HG02588 (cell line): ENCODE measurements at regions not wholly inside any gene's neighbourhood (a gene's known extent, or its start where the extent isn't known, plus 50 kb on each side); places are given as distances from the start of the nearest gene placed in this dataset.

Experiments used
- ATAC-seq: cut with Tn5 transposase; IDR thresholded peaks from one replicate; pipeline ENCODE4 v1.9.1; 2021; ENCODE audit warnings: mild to moderate bottlenecking, moderate library complexity; ENCODE audit not compliant: unreplicated experiment

DNA sequence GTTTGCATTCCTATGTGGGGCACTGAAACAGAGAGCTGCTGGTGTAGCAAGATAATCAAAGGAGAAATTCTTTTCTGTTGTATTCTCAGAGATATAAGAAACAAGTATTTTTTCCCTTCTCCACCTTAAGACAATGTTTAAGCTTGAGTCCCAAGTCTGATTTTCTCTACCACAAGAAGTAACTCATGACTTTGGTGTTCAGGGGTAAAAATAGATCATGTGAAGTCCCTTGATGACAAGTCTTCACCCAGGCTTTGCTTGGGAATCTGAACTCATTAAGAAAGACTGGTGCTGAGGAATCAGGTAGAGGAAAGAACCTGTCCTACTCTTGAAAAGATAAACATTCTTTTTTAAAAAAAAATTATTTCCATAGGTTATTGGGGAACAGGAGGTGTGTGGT, 205.6 kb downstream of the ALDH8A1 start:
- no peak for ATAC-seq

DNA sequence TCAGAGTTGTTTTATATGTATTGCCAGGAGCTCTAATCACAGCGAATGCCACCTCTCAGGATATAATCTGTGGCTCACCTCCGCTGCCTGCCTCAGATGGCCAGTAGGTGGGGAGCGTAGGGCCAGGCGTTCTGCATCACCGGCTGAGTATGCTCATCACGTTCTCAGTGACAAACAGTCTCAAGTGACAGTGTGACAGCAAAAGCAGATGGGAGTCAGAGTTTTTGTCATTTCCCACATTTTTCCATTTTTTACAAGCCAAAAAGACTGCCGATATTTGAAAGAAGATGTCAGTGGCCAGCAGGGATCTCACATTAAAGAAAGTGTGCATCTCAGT, 208.7 kb downstream of the ALDH8A1 start:
- ATAC-seq: no peak

DNA sequence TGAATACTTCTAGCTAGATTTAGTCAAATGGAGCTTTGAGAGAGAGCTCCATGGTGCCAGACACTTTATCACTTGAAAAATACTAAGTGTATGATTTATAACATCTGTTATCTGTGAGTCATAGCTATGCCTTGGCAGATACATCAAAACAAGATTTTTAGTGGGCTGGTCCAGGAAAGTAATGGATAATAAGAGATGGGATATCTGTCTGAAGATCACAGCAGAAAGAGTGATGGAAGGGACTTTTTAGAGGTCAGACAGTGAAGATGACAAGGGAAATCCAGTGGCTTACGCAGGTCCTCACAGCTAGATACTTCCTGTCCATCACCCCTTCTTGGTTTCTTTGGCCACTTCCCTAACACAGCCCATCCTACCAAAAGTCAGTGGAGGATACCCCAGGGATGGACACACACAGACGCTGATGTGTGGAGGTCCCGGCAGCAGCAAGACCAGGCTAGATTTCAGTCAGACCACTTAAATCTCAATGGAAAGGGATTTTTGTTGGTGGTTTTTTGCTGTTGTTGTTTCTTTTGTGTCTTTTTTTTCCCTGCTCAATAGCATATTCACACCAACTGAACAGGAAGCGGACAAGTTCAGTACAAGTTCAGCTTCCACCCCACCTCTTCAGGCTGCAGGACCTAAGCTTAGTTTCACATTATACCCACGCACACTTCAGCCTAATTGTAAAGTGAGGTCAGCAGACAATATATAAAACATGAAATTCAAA, 209.3 kb downstream of the ALDH8A1 start:
- ATAC-seq: no peak

DNA sequence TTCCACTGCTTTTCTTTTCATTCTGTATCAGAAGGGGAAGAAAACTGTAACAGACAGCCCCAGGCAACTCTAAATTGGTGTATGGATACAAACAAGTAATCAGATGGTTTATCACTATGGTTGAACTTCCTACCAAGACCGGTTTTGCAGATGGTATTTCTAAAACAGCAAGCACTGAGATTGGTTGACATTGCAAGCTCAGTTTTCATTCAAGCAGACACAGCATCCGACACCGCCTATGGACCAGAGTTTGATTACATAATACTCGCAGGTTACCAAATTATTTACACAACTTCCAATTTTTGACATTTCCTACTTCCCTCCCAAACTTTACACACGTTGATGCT, 209.9 kb downstream of the ALDH8A1 start:
- no peak for ATAC-seq

DNA sequence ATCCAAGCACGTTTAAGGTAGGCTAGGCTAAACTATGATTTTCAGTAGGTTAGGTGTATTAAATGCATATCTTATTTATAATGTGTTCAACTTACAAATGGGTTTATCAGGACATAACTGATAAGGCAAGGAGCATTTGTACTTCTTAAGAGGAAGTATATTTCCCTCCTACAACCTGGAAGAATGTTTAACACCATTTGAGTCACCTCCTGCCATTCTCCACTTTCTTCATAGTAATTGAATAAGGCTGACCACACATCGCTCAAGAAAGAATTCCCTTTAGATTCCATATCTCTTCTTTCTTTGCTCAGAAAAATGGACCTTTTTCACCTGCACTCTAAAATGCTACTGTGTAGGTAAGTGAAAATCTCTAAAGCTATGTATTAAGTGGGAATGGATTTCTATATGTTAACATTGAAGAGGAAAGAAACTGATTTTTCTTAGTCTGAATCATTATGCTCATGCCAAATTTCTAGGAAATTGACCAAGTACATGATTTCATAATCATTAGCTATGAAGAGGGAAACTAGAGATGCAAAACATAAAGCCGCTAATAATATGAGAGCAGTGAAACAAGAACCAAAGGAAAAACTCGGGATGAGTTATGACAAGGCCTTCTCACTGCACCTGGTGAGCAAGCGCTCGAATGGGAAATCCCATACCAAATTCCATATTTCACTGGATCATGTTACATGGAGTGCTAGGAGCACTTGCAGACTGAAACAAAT, 210.4 kb downstream of the ALDH8A1 start:
- ATAC-seq: no peak

DNA sequence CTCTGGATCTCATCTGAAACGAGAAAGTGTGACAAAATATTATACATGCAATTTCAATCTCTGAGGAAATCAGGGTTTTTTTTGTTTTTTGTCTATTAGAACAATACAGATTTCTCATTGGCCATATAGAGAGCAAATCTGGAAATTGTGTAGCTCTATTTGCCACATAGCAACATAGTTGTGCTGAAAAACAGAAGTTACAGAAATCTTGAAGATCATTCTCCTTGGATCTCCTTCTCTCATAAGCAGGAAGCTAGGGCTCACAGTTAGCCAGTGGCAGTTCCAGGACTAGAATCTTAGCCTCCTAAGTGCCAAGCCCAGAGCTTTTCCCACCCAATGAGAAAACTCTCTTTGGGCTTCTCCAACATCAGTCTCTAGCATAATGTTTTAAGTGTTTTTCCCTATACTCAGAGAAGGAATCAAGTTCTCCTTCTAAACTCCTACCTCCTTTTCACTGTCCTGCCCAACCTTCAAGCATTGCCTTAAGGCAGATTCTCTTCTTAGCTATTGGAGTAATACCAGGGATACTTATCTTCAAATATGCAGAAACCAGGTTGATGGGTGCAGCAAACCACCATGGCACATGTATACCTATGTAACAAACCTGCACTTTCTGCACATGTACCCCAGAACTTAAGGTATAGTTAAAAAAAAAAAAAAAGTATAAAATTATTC, 211.6 kb downstream of the ALDH8A1 start:
- no peak for ATAC-seq

DNA sequence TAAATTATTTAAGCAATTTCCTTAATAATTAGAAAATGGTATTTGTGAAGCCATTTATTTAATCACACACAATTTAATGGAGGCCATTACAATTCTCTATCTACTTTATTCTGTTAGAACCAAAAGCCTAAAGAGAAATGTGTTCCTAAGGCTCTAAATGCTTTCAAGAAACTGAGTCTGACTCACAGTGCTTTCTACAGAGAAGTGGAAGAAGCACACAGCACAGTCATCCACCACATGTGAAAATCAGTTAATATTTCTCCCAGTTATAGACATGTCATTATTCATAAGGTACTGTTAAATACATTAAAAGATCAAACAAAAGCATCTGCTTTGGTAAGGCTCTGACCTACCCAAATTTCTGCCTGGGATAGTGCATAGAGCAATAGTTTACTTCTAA, 214.4 kb downstream of the ALDH8A1 start:
- ATAC-seq: no peak

DNA sequence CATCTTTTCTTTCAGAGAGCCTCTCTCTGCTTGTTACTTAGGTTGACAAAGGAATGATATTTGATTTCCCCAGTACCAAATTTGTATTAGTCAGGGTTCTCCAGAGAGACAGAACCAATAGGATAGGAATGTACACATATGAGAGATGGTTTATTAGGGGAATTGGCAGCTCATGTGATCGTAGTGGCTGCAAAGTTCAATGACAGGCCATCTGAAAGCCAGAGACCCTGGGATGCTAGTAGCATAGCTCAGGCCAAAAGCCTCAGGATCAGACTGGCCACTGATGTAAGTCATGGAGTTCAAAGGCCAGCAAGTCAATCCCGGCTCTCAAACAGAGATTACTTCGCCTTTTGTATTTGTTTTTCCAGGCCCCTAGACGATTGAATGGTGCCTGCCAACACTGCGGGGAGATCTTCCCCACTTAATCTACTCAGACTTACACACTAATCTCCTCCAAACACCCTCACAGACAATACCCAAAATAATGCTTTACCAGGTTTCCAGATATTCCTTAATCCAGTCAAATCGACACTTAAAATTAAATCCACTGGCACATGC, 215.5 kb downstream of the ALDH8A1 start:
- no peak for ATAC-seq

DNA sequence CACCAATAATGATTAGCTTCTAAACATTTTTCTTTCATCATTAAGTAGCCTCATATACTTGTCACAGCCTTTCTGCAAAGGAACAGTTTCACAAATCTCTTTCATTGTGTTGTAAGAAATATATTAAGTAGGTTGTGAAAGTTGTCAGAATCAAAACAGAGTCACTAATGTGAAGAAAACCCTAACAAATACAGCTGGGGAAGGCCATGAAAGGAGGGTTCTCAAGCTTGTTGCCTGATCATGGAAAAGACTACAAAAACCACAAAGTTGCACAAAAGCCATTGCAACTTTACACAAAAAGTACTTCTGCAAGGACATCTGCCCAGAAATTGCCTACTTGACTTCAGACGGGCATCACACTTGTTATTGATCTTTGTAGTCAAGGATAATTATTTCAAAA, 216.1 kb downstream of the ALDH8A1 start:
- ATAC-seq: no peak

DNA sequence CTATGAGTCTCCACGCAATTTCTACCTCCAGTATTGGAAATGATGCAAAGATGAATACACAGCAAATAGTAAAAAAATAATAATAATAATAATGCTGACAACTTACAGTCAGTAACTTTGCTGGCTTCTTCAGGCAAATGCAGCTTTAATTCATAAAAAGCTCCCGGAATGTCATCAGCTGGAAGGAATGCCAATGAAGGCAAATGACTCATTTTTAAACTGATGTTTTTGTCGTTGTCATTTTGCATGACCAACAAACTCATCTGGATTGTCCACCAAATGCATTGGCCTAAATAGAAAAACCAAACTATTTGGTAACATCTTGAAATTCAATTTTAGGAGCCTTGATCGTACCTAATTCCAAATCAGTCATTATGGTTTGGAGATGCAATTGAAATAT, 217.1 kb downstream of the ALDH8A1 start:
- ATAC-seq: no peak

DNA sequence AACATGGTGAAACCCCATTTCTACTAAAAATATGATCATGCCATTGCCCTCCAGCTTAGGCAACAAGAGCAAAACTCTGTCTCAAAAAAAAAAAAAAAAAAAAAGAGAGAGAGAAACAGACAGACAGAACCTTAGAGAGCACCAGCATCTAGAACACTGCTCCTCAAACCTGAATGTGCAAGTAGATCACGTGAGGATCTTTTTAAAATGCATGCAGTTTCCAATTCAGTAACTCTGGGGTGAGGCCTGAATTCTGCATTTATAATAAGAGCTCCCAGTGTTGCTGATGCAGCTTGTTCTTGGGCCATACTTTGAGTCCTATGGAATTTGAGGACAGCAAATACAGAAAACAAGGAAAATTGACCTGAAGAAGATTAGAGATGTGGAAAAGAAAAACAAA, 218.3 kb downstream of the ALDH8A1 start:
- no peak for ATAC-seq

DNA sequence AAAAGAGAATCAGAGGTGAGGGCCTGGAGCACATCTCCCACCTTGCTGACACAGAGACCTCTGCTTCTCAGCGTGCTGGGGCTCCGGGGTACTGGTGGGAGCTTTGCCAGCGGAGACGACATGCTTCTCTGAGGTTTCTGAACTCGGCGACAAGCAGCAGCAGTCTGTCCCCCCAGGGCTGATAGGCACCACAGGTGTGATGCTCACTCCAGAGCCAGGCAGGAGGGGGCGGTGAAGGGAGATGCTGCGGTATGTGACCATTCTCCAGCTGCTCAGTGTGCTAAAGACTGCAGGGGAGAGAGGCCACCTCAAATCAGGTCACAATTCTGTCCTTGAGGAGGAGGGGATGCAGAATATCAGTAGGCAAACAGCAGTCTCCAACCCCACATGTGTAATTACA, 219.9 kb downstream of the ALDH8A1 start:
- no peak for ATAC-seq

DNA sequence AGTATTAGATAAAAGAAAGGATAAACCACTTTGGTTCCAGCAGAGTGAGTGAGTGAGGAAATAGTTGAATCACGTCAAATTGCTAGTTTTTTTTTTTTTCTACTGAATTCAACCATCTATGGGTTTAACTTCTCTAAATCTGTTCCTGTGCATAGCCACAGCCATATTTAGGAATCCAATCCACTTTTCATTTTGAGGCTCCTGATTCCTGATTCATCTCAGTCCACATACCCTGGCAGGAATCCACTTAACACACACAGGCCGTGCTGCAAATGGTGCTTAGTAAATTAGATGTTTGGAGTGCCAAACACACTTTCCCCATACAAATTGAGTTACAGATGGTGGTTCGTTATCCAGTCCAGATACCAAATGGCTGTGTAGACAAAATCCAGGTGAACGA, 220.3 kb downstream of the ALDH8A1 start:
- ATAC-seq: no peak

DNA sequence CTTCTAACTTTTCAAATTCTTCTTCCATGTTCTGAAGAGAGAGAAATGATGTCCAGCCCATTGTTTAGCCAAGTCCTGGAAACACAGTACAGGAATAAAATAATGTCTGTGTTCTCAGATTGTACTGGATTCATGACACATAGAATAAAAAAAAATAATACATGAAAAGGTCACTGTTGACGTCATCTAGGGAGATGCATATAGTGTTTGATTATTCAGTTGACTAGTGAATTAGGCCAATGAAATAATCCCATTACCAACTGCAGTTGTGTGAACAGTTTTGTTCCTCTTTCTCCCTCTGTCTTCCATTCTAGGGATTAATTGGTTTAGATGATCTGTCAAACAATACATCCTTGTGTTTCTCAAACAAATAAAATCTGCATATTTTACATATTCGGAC, 222.8 kb downstream of the ALDH8A1 start:
- ATAC-seq: no peak

DNA sequence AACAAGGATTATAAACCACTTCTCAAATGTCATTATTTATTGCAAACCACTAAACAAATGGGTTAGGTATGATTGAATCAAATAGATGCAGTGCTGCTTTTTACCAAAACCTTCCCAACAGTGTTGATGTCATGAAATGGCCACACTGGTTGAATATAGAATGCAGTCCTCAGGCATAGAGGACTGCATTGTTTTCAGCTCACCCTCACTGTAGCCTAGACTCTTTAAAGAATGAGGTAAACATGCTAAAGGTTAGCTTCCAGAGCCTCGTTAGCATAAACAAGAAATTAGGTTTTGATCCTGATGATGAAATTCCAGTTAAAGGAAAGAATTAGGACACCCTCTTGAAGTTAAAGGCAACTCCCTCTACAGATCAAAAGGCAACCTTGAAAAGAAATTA, 224.3 kb downstream of the ALDH8A1 start:
- ATAC-seq: no peak

DNA sequence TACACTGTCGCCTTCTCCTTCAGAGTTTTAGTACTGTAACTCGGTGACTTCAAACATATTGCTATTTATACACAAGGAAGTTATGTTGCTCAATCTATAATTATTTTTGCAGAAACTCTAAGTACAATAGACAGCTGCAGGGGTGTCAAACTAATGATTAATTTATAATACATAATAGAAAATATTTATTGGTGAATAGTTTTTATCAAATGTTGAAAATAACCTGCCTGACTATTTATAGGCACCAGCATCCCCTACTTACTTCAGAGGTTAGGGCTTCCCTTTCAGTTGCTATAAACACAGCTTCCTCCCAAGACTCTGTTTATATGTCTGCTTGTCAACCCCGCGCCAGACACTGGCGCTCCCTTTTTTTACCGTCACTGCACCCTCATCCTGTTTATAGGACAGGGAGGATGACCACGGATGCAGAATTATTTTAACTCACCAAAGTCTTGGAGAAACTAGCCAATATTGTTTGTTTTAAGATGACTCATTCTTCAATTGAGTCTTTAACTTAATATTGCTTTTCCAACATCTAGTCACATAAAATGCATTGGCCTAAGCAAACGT, 225.0 kb downstream of the ALDH8A1 start:
- ATAC-seq: no peak

DNA sequence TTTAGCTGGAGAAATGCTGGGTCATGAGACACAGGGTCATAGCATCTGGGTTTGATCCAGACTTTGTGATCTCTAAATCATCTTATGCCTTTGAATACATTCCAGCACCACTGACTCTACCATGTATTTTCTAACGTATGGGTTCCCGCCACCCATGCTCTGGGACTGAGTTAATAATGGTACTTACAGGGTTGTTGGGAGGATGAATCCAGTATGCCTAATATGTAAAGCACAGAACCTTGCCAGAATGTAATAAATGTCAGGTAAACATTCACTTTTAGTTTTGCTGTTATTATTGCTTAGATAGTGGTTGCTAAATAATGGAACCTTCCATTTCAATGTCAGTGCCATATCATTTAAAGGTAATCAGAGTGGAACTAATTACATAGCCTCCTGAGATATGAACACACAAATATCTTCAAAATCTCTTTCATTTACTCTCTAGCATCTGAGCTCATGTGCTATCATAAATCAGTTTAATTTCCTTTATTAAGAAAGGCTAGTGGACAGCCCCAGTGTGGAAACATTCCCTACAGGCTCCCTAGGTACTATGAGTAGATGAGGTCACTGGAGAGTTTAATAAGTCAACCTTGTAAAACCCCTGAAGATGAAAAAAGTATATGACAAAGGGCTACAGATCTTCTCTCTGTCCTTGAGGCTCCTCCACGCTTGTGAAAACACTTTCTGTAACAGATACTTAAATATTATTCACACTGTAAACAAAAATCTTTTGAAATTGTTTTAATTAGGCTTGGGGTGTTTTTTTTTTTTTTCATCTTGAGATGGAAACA, 226.6 kb downstream of the ALDH8A1 start:
- ATAC-seq: no peak

DNA sequence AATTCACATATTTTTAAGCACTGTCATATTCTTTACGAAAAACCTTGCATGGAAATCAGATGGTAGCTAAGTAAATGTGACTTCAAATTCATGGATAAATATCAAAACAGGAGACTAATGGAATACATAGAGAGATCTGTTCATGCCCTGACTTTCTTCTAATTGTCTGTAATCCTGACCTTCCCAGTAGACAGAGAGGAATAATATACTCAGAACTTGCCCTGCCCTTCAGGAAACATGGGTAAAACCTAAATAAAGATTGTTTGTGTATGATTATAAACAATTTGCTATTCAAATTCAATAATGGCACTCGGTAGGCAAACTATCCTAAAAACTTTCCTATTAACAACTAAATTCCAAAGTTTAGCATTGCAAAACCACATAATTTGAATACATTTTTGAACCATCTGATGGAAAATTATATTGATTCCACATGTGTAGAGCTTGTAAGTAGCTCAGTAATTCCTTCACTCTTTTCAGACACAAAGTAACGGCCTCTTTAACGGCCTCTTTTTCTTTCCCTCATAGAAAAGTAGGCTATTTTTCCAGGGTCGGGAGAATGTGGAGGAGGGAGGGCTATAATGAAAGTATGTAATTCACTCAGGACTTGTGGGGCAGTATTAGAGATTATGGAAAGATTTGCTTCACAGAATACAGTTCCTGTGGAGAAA, 227.6 kb downstream of the ALDH8A1 start:
- no peak for ATAC-seq

DNA sequence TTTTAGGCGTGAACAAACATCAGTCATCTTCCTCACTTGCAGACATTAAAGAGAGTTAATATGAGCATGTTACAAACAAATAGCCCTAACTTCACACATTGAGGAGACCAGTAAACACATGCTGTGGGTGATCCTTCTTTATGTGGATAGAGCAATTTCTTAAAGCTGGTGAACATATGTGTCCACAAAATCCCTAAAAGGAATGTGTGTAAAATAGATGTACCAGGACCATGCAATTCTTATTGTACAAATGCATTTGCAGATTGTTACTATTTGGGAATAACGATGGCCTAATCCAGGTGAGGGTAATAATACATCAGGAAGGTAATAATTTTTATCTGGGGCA, 228.9 kb downstream of the ALDH8A1 start:
- no peak for ATAC-seq

DNA sequence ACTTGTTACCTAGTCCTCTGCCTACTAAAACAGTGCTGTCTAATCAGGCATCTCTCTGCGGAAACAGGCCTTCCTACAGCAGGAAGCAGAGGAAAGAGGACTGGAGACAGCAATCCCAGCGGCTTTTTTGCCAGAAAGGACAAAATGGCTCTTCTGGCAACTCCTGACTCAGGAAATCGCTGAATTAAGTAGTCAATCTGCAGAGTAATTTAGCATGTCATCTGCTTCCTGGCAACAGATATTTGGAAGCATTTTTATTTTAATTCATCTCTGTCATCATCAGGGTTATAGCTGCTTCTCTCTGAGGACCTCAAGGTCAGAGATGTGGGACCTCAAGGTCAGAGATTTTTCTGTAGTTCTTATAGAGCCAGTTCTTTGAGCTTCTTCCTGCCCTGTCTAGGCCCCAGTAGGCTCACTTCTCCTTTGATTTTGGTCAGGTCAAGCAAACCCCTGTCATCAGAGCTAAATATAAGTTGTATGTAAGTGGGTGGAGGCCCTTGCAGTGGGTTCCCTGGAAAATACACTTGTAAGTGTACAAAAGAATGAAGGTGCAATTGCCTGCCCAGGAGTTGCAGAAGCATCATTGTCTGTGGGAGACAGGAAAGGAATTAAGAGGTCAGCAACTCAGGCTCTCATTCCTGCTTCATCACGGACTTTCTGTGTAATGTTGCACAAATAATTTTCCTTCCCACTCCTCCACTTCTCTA, 229.4 kb downstream of the ALDH8A1 start:
- ATAC-seq: no peak
